Astrocyte (in vitro differentiated cells and primary cell): ENCODE measurements at regions not wholly inside any gene's neighbourhood (a gene's known extent, or its start where the extent isn't known, plus 50 kb on each side); places are given as distances from the start of the nearest gene placed in this dataset.

ENCODE experiments used
- DNase-seq: peaks from one replicate; pipeline ENCODE4 v3.0.0-alpha.2; 2010; ENCODE audit warnings: low read depth
- FAIRE-seq: peaks from 2 replicates; lab custom pipeline; 2011; peaks lifted over from hg19 to GRCh38; lab: Jason Lieb, UNC
- H2AFZ ChIP-seq: 2 replicates; pipeline ENCODE4 v1.6.0; 2012; ENCODE audit warnings: low read depth, low read length, inconsistent platforms
- H3K27ac ChIP-seq: 2 replicates; pipeline ENCODE4 v1.5.1; 2011; ENCODE audit warnings: low read depth, low read length, inconsistent platforms
- H3K27me3 ChIP-seq: 2 replicates; pipeline ENCODE4 v1.6.0; 2011; ENCODE audit warnings: low read length, inconsistent platforms; ENCODE audit not compliant: insufficient read depth
- H3K36me3 ChIP-seq: 2 replicates; pipeline ENCODE4 v1.5.1; 2011; ENCODE audit warnings: low read length, inconsistent platforms; ENCODE audit not compliant: insufficient read depth
- H3K4me1 ChIP-seq: 2 replicates; pipeline ENCODE4 v1.5.1; 2011; ENCODE audit warnings: low read length, inconsistent platforms; ENCODE audit not compliant: insufficient read depth
- H3K4me2 ChIP-seq: 2 replicates; pipeline ENCODE4 v1.6.0; 2012; ENCODE audit warnings: low read length, inconsistent platforms
- H3K4me3 ChIP-seq: 2 replicates; pipeline ENCODE4 v1.5.1; 2011; ENCODE audit warnings: low read depth, mild to moderate bottlenecking, low read length, inconsistent platforms; ENCODE audit not compliant: insufficient read depth
- H3K79me2 ChIP-seq: 2 replicates; pipeline ENCODE4 v1.6.0; 2012; ENCODE audit warnings: mild to moderate bottlenecking, low read length, inconsistent platforms; ENCODE audit not compliant: insufficient read depth
- H3K9ac ChIP-seq: 2 replicates; pipeline ENCODE4 v1.6.0; 2012; ENCODE audit warnings: mild to moderate bottlenecking, low read length, inconsistent platforms
- H3K9me3 ChIP-seq: 2 replicates; pipeline ENCODE4 v1.5.1; 2012; ENCODE audit warnings: low read depth, mild to moderate bottlenecking, low read length, inconsistent platforms; ENCODE audit not compliant: insufficient read depth
- H4K20me1 ChIP-seq: 2 replicates; pipeline ENCODE4 v1.6.0; 2012; ENCODE audit warnings: low read length, inconsistent platforms; ENCODE audit not compliant: insufficient read depth
- H3K27ac Mint-ChIP-seq: one replicate; pipeline ENCODE4 v1.8.0; 2021; ENCODE audit warnings: mild to moderate bottlenecking, mixed read lengths; ENCODE audit not compliant: unreplicated experiment
- H3K27me3 Mint-ChIP-seq: one replicate; pipeline ENCODE4 v1.8.0; 2021; ENCODE audit warnings: low read depth, mixed read lengths; ENCODE audit not compliant: unreplicated experiment
- H3K36me3 Mint-ChIP-seq: one replicate; pipeline ENCODE4 v1.8.0; 2021; ENCODE audit warnings: low read depth, mixed read lengths; ENCODE audit not compliant: unreplicated experiment
- H3K4me1 Mint-ChIP-seq: one replicate; pipeline ENCODE4 v1.8.0; 2021; ENCODE audit warnings: low read depth, mixed read lengths; ENCODE audit not compliant: unreplicated experiment
- H3K4me3 Mint-ChIP-seq: one replicate; pipeline ENCODE4 v1.8.0; 2021; ENCODE audit warnings: mild to moderate bottlenecking, moderate library complexity, mixed read lengths; ENCODE audit not compliant: unreplicated experiment
- H3K9me3 Mint-ChIP-seq: one replicate; pipeline ENCODE4 v1.8.0; 2021; ENCODE audit warnings: mild to moderate bottlenecking, mixed read lengths; ENCODE audit not compliant: unreplicated experiment
- EZH2 ChIP-seq: IDR thresholded peaks from 2 replicates; pipeline ENCODE4 v1.6.1; 2012; ENCODE audit warnings: mild to moderate bottlenecking, low read length, inconsistent platforms; ENCODE audit not compliant: insufficient read depth
- TF ChIP-seq, protein P1 (sequence below): IDR thresholded peaks from 2 replicates; pipeline ENCODE4 v1.5.1; 2011; ENCODE audit warnings: low read depth, mild to moderate bottlenecking, inconsistent platforms, low read length, moderate library complexity; ENCODE audit not compliant: insufficient read depth

DNA sequence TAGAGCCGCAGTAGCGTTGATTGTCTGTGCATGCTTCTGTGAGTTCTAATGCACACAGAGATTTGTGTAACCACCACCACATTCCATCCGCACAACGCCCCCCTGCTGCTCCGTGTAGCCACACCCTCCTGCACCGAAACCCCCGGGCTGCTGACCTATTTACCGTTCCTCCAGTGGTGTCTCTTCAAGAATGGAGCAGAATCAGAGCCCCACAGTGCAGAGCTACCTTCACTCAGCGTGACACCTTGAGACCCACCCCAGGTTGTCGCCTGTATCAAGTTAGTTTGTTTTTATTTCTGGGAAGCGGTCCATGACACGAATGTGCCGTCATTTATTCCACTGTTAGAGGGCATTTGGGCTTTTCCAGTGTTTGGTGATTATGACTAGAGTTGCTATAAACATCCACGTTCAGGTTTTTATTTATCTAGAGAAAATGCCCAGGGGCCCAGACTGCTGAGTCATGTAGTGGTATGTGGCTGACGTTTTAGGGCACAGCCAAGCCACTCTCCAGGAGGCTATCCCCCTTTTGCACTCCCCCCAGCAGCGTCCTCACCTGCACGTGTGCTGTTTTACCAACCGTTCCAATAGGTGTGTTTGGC is 266.8 kb downstream of the NDUFA10 start:
- Histone ChIP-seq H3K9me3 (peaks cover 14% of the 10 kb centered on the region), H3K27ac (no peak overlapping the region), H4K20me1 (no peaks in the 10 kb centered on the region), H3K79me2 (no peaks in the 10 kb centered on the region), H3K4me2 (peak overlapping the region; percentile 46), H3K27me3 (no peaks in the 10 kb centered on the region), H3K36me3 (no peaks in the 10 kb centered on the region), H3K4me1 (no peaks in the 10 kb centered on the region), H3K9ac (peak overlapping the region; percentile 4), H2AFZ (peak overlapping the region; percentile 39), H3K4me3 (no peak overlapping the region)
- FAIRE-seq (no peak), DNase-seq (peak; percentile 8)
- Mint-ChIP-seq H3K4me3 (no peak overlapping the region), H3K9me3 (peaks cover 15% of the 10 kb centered on the region), H3K27ac (peak overlapping the region; percentile 79), H3K36me3 (no peaks in the 10 kb centered on the region), H3K27me3 (peaks cover 28% of the 10 kb centered on the region), H3K4me1 (peaks cover 16% of the 10 kb centered on the region)
- no peak for TF ChIP-seq EZH2
- TF ChIP-seq, protein P1, sequence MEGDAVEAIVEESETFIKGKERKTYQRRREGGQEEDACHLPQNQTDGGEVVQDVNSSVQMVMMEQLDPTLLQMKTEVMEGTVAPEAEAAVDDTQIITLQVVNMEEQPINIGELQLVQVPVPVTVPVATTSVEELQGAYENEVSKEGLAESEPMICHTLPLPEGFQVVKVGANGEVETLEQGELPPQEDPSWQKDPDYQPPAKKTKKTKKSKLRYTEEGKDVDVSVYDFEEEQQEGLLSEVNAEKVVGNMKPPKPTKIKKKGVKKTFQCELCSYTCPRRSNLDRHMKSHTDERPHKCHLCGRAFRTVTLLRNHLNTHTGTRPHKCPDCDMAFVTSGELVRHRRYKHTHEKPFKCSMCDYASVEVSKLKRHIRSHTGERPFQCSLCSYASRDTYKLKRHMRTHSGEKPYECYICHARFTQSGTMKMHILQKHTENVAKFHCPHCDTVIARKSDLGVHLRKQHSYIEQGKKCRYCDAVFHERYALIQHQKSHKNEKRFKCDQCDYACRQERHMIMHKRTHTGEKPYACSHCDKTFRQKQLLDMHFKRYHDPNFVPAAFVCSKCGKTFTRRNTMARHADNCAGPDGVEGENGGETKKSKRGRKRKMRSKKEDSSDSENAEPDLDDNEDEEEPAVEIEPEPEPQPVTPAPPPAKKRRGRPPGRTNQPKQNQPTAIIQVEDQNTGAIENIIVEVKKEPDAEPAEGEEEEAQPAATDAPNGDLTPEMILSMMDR, result no peak

DNA sequence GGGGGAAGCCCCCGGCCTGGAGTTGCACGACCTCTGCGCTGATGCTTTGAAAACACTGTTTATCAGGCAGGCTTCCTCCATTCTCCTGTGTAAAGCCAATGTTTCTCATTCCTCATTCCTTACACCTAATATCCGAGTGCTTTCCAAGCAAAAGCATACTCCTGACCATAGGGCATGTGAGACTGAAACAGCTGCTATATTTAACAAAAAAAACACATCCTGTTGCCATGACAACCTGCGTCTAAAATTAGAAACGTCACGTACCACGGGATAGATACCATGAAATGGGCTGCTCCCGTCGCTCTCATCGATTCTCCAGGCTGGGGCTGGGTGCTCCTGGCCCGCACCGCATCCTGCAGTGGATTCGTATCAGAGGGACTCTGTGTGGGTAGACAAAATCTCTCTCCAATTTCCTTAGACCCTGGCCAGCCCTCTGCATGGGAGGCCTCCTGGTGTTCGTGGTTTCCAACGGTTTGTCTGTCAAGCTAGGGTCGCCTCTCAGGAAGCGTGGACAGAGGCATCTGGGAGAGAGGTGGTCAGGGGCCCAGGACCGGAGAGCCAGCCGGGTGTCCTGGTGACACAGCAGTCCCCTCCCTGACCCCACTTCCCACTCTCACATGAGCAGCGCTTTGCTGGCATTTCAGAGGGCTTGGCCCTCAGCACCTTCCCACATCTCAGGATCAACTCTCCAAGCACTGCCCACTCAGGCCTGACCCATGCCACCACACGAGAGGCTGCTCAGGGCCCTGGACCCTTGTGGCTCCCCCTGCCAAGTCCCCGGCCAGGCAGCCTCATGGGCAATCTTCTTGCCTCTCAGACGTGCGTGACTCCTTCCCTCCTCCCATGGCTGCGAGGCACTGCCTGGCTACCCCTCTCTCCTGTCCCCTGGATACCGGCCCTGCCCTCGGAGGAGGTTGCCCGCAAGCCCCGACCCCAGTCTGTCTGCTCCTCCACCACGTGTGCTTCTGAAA is 268.1 kb downstream of the NDUFA10 start:
- Histone ChIP-seq H3K27me3 (no peaks in the 10 kb centered on the region), H3K4me3 (no peak overlapping the region), H3K79me2 (no peaks in the 10 kb centered on the region), H3K9ac (no peak overlapping the region), H3K4me1 (no peaks in the 10 kb centered on the region), H3K27ac (no peak overlapping the region), H3K36me3 (no peaks in the 10 kb centered on the region), H3K9me3 (peaks cover 10% of the 10 kb centered on the region), H2AFZ (no peak overlapping the region), H3K4me2 (no peak overlapping the region), H4K20me1 (no peaks in the 10 kb centered on the region)
- FAIRE-seq, result no peak
- no peaks in the 10 kb centered on the region for H3K36me3 Mint-ChIP-seq
- H3K27ac Mint-ChIP-seq, result peak overlapping the region; percentile 79
- H3K27me3 Mint-ChIP-seq, result peaks cover 15% of the 10 kb centered on the region
- no peak for DNase-seq
- peaks cover 9% of the 10 kb centered on the region for H3K9me3 Mint-ChIP-seq
- peaks cover 18% of the 10 kb centered on the region for H3K4me1 Mint-ChIP-seq
- no peak overlapping the region for H3K4me3 Mint-ChIP-seq
- TF ChIP-seq, protein P1, result no peak
- TF ChIP-seq EZH2, result no peak
